ENCODE measurements at regions not wholly inside any gene's neighbourhood (a gene's known extent, or its start where the extent isn't known, plus 50 kb on each side); places are given as distances from the start of the nearest gene placed in this dataset.

DNA sequence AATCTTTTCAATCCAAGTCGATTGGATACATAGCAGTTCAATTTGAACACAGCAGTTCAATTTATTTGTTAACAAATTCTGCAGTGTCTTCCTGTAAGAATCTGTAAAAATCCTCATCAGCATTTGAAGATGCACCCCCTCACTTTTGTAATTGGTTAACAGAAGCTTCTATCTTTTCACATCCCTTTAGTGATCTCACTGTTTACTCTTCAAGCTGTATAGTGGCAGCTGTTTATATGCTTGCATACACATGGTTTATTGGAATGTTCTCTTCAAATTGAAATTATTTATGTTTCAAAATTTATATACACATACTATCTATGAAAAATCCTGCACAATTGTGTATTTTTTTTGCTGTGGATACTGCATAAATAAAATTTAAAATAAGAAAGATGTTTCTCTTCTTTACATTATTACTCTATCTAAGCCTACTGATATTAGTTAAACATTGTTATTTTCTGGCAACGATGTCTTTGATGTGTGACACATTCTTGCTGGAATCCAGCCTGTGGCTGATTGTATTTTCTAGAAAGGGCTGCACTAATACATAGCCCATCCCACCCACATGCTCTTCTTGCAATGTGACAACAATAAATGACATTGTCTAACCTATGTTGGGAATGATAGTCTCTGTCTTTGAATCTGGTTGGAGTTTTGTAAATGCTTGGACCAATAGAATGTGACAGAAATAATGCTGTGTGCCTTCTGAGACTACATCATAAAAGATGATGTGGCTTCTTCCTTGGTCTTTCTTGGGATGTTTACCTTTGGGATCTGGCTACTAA lies 573.0 kb downstream of the CD109 start:
- no peak for TF ChIP-seq YY1 (IDR thresholded peaks at IDR 0.05; ENCODE audit: insufficient read depth, insufficient read length)
- no peak for TF ChIP-seq ZNF274 (IDR thresholded peaks at IDR 0.05; ENCODE audit: low read depth, low read length)
- TF ChIP-seq SUZ12 (IDR thresholded peaks at IDR 0.05; ENCODE audit: extremely low read depth, insufficient read depth, insufficient read length), result no peak

All from NT2/D1 (cell line).